ENCODE measurements at regions not wholly inside any gene's neighbourhood (a gene's known extent, or its start where the extent isn't known, plus 50 kb on each side); places are given as distances from the start of the nearest gene placed in this dataset.

DNA sequence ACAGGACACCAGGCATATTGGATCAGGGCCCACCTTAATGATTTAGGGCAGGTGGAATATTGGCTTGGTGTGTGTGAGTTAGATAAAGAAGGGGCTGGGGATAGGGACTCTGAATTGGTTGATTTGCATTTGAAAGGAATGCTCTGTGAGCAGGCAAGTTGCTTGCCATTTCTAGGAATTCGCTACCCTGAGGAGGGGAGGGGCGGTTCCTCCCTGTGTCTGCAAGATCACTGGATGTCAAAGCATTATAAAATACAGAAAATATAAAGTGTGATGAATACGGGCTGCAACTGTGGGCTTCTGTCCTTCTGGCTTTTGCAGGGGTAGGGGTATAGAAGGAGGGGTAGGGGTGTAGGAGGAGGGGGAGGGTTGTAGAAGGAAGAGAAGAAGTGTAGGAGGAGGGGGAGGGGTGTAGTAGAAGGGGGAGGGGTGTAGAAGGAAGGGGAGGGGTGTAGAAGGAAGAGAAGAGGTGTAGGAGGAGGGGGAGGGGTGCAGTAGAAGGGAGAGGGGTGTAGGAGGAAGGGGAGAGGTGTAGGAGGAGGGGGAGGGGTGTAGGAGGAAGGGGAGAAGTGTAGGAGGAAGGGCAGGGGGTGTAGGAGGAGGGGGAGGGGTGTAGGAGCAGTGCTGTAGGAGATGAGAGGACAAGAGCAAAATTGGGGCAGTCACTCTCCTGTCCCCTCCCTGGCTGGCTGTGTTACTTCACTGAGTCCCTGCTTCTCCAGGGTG, 238.0 kb upstream of the COPS8 start:
- DNase-seq (ENCODE audit: low read depth in 2 of 3, low spot score in 1 of 3) = no peak

DNA sequence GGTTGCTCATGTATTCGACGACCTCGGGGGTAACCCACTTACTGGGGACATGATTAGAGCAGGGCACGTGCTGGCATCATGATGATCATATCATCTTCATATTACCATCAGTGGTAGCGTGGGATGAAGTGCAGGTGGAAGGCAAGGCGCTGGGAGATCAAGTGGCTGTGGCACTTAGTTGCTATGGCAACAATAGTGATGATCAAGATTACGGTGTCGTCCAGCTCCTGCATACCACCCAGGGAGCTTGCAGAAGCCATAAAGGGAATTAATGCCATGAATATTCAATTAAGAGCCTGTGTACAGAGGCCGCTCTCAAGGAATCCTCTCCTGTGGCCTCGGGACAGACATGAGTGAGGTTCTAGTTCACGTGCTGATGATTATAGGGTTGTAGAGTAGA, 237.2 kb upstream of the COPS8 start:
- no peak for DNase-seq (ENCODE audit: low read depth in 2 of 3, low spot score in 1 of 3)

DNA sequence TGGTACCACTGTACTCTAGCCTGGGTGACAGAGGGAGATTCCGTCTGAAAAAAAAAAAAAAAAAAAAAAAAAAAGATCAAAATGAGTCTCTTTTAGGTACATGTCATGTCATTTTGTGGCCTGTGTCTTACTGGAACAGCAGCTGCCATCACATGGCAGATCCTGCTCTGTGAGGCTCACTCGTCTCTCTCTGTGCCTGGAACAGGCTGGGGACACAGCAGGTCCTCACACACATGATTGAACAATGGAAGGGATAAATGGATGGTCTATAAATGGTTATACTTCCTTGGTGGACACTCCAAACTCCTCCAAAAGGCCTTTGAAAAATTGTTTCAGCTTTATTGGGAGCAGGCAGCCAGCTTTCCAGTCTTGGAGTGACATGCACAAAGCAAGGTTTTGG, 236.2 kb upstream of the COPS8 start:
- DNase-seq (ENCODE audit: low read depth in 2 of 3, low spot score in 1 of 3) = no peak

DNA sequence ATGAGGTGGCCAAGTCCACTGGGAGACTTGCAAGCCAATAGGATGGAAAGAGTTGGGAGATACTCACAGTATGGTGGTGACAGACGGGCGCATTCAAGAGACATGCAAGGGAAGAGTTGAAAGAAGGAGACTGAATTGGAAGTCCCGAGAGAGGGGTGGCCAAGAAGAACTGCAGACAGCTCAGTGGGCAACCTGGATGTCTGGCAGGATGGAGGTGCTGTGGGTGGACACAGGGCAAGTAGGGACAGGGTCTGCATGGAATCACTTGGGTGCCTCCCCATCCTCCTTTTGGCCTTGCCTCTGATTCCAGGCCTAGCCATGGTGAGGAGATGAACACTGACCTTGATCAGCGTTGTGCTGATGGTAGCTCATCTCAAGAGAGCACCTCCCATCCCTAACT, 235.7 kb upstream of the COPS8 start:
- DNase-seq (ENCODE audit: low read depth in 2 of 3, low spot score in 1 of 3) = no peak

DNA sequence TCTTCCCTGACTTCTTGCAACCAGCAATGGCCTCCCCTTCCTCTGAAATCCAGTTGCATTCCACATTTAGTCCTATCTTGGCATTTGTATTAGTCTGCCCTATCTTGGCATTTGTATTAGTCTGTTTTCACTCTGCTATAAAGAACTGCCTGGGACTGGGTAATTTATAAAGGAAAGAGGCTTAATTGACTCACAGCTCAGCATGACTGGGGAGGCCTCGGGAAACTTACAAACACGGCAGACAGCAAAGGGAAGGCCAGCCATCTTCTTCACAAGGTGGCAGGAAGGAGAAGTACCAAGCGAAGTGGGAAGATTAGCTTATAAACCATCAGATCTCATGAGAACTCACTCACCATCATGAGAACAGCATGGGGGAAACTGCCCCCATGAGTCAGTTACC, 234.5 kb upstream of the COPS8 start:
- no peak for DNase-seq (ENCODE audit: low read depth in 2 of 3, low spot score in 1 of 3)

DNA sequence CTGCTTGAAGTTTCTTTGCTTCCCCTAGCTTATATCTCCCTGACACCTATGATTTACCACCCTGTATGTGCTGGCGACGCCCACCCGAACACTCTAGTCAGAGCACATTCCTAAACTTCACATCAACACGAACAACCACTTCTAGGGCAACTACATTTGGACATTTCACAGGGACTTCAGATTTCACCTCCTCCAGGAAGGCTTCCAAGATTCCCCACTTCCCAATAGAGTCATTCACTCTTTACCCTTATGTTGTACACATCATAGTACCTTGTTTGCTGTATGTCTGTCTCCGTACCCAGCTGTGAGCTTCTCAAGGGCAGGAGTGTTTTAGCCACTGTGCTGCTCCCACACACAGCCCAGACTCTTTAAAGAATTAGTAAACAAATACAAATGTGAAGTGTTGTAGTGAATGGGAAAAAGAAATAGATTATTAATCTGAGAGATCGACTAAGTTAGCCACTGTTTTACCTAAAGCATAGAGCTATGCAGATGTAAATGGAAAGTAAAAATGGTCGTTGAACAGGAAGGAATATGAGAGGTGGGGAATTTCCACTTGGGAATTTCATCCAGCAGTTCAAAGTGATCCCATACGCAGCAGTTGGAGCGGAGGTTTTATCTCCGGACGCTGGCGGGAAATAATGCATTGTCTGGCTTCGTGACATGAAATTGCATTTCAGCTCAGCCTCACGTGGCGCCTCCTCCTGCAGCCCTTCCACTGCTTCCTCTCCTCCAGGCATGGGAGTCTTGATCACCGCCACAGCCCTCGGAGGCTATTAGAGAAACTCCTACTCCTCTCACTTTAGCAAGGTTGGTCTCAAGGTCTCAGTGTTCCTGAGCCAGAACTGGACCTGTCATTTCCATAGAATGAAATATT, 233.4 kb upstream of the COPS8 start:
- no peak for DNase-seq (ENCODE audit: low read depth in 2 of 3, low spot score in 1 of 3)

DNA sequence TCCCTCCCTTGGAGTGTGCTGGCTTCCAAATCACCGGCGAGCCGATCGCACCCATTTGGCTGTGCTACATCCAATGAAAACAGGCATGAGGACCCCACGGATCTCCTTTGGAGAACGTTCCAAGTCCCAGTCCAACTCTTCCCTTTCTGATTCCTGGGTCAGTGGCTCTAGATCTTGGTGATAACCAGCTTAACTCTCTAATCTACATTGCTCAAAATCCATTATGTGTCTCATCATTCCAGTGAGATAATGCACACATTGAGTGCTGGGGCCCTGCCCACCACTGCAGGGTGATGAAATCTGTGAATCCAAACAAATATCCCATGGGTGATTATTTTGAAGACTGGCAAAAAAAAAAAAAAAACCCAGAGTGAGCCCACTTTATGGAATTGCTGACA, 232.7 kb upstream of the COPS8 start:
- DNase-seq (ENCODE audit: low read depth in 2 of 3, low spot score in 1 of 3) = no peak

DNA sequence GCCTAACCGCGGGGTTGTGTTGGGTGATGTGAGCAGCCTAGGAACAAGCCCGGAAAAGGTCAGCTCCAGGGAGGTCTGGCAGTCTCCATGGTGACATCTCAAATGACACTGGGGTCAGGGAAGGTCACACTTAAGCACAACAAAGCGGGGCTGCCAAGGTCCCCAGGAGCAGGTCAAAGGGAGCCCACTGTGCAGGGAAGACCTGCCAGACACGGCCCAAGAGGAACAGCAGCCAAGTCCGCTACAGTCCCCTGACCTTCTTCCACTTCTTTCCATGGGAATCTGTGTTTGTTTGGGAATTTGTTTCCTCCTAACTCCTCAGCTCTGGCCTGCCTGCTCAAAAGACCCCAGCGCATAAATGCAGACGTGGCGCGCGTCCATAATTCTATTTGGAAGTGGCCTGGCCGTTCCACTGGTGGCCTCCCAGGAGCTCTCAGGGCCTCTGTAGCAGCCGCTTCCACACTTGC, 232.1 kb upstream of the COPS8 start:
- no peak for DNase-seq (ENCODE audit: low read depth in 2 of 3, low spot score in 1 of 3)

DNA sequence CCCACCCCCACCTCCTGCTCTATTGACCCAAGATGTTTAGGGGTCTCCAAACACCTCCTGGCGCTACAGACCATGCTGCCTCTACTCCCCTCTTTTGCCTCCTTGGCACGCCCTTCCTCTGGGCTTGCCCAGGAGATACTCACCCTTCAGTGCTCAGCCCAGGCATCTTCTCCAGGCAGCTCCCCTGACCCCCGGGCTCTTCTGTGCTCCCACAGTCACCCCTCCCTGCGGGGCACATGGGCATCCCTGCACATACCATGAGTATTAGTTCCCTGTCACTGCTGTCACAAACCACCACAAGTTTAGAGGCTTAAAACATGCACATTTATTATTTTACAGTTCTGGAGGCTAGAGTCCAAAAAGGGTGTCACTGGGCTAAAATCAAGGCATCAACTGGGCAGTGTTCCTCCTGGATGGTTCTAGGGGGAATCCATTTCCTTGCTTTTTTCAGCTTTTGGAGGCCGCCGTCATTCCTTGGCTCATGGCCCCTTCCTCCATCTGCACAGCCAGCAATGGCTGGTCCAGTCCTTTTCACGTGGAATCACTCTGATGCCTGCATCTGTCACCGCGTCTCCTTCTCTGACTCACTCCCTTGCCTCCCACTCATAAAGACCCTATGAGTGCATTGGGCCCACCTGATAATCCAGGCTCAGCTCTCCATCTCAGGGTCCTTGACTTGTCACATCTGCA, 230.4 kb upstream of the COPS8 start:
- DNase-seq (ENCODE audit: low read depth in 2 of 3, low spot score in 1 of 3) = no peak

DNA sequence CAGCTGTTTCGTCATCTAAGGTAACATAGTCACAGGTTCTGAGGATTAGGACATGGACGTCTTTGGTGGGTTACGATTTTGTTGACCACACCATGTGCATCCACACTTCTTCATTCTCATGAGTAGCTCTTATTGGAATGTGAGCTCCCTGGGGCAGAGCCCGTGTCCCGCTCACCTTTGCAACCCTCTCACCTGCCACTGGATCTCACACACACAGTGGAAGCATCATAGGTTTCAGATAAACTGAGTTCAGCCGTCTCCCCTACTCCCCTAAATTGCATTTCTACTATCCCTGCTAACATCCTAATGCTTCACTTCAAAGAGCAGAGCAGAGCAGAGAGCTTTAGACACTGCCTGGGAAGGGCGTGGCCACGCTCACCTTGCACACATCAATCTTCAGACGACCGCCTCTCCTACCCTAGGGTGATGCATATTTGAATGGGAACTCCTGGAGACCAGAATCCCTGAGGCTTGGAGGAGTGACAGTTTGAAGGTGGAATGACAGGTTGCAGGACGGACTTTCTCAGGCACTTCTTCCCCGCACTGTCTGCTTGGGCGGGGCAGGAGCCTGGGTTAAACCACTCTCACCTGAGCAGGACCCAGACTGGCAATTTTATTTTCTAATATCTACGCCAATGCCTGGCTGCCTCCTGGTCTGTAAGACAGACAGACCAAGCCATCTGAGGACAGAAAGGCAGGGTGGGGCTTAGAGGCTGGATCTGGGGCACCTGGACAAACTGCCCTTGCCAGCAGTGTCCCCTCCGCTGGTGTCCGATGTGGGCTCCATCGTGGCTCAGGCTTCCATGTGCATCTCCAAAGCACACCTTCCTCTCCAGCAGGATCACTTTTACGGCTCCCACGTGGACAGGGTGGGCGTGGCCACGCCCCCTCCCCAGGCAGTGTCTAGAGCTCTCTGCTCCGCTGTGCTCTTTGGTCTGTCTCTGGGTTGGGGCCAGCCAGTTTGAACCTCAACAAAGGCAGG, 229.5 kb upstream of the COPS8 start:
- no peak for DNase-seq (ENCODE audit: low read depth in 2 of 3, low spot score in 1 of 3)

DNA sequence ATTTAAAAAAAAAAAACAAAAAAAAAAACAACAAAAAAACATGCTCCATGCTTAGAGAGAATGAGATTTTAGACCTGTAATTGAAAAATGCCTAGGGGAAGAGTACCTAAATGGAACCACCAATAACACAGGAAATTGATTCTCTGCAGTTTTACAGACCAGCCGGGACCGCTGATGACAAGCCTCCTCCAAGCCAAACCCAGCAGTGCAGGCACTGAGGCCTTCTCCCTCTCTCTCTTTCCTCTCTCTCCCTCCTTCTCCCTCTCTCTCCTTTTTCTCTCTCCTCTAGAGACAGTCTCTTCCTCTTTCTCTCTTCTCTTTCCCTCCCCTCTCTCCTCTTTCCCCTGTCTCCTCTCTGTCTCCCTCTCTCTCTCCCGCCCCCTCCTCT, 228.8 kb upstream of the COPS8 start:
- DNase-seq (ENCODE audit: low read depth in 2 of 3, low spot score in 1 of 3) = no peak

DNA sequence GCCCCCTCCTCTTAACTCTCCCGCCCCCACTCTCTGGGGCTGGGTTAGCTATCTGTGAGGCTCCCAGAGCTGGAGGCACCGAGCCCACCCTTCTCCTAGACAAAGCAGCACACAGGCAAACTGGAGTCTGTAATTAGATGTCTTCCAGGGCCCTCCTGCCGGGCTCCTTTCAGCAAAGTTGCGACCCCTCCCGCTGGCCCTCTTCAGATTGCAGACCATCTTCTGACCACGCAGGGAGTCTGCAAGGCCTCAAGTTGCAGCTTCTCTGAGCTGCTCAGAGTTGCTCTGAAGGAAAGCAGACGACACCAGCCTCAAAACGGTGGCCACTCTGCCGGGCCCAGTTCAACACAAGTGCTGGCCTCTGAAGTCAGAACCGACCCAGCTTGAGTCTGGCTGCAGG, 228.4 kb upstream of the COPS8 start:
- DNase-seq (ENCODE audit: low read depth in 2 of 3, low spot score in 1 of 3) = no peak

DNA sequence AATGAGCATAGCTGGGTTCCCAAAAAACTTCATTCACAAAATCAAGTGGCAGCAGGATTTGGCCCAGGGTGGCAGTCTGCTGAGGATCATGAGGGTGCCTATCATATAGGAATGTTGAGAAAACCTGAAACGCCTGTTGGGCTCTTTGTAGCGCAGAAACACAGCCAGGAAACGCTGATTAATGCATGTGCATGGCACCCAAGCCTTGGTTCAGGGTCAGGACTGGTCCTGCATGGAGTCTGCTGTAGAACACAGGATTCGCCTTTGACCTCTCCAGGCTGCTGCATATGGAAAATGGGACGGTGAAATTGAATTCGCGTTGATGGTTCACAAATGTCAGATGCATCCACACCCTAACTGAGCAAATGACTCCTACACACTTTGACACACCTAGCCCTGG, 227.9 kb upstream of the COPS8 start:
- no peak for DNase-seq (ENCODE audit: low read depth in 2 of 3, low spot score in 1 of 3)

DNA sequence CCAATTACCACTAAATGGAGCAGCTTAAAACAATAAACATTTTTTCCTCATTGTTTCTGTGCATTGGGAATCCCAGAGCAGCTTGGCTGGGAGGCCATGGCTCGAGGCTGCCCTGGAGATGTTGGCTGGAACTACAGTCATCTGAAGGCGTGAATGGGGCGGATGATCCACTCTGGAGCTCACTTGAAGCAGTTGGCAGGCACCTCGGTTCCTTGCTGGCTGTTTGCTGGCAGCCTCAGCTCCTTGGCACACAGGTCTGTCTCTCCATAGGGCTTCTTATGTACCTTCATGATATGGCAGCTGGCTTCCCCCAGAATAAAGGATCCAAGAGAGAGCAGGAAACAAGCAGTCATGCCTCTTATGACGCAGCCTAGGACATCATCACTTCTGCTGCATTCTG, 227.0 kb upstream of the COPS8 start:
- no peak for DNase-seq (ENCODE audit: low read depth in 2 of 3, low spot score in 1 of 3)

DNA sequence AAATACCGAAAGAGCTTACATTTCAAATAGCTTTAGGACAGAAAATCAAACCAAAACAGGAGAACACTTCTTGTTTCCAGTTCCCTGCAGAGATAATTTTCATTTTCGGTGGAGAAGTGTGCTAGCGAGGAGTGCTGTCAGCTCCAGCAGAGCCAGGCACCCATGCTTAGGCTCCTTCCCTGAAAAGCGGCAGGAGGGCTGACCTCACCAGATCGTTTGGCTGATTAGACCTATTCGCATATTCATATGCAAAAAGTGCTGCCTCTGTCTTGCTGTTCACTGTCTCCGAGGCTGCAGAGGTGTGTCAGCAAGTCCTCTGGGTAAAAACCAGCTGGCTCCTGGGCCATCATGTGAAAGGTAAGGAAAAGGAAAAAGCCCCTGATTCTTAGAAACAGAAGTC, 225.8 kb upstream of the COPS8 start:
- no peak for DNase-seq (ENCODE audit: low read depth in 2 of 3, low spot score in 1 of 3)

DNA sequence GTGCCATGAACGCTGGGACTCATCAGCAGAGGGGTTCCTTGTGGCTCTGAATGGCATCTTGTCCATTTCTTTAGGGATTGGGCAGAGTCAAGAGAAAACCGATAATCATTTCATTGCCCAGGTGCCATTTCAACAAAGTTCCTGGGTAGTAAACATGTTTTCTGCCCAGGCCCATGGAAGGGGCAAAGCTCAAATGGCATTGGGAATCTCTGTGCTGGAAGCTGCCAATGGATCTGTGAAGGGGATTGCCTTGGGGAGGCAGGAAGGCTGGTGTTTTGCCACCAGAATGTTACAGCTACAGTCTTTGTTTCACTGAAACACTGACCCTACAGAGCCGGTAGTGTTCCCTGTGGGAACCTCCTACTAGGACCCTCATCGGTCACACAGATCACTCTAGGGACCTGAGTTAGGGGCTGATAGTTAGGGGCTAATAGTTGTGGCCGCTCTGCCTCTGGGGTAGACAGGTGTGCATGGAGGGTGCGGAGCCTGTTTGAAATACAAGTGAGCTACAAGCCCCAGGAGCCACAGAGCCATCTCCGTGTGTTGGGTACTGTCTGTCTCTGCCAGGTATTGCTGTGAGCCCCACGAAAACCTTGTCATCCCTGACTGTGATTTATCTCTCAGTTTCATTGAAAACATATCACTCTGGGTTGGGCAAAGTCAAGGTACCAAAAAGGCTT, 224.4 kb upstream of the COPS8 start:
- DNase-seq (ENCODE audit: low read depth in 2 of 3, low spot score in 1 of 3) = no peak

DNA sequence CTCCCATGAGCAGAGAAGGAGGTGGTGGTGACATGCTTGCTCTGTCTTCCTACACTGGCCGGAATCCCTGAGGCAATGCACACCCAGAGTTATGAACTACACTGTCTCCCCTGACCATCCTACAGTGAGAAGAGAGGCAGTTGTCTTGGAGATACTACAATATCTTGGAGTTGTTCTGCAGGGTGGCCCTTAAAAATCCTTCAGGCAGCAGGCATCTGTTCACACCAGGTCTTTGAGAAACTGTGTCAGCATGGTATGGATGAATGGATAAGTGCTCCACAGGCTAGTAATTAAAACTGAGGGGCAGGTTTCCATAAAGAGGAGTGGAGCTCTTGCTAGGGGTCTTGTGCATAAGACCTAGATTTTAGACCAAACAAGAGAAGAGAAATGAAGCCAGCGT, 223.7 kb upstream of the COPS8 start:
- DNase-seq (ENCODE audit: low read depth in 2 of 3, low spot score in 1 of 3) = no peak

DNA sequence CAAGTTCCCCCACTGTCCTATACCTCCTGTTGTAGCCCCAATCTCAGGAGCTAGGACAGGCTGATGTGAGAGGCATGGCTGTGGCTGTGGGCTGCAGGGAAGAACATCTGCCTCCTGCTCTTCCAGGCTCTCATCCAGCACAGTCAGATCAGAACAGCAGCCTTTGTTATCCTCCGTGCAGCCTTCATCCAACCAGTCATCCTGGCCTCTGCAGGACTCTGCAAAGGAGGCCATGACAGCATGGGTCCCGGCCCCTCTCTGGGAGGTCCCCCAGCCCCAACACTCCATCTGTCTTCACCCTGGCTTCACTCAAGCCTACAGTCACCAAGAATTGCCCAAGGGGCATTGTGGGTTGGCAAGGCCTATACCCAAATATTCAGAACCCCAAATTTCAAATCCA, 223.2 kb upstream of the COPS8 start:
- DNase-seq (ENCODE audit: low read depth in 2 of 3, low spot score in 1 of 3) = no peak

DNA sequence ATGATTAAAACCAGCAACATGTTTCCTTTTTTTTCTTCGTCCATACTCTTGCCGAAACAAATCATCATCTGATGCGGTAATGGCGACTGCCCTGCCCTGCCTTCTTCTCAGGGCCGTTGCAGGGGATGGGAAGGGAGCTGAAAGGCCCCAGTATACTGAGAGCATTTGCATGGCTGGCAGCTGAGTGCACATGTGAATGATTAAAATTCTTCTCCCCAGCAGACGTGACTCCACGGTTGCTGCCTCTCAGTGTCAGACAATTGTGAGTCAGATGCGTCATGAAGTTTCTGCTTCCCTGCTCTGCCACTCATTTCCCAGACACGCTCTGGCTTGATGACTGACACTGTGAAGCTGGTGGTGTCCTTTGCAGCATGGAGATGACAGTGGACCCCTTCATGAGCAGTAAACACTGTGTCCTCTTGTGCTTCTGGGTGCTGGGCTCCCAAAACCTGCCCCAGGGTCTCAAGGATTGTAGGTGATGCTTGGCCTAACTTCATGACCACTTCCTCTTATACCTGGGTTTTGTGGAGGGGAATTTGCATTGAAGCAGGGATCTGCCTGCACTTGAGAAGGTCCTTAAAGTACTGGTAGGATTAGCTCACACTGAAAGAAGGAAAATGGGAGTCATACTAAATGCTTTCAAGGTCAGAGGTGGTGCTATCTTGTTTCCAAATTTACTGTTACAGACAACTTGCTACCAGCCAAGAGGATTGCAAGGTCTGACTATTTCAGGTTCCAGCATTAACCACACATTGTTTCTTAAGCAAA, 222.5 kb upstream of the COPS8 start:
- no peak for DNase-seq (ENCODE audit: low read depth in 2 of 3, low spot score in 1 of 3)

DNA sequence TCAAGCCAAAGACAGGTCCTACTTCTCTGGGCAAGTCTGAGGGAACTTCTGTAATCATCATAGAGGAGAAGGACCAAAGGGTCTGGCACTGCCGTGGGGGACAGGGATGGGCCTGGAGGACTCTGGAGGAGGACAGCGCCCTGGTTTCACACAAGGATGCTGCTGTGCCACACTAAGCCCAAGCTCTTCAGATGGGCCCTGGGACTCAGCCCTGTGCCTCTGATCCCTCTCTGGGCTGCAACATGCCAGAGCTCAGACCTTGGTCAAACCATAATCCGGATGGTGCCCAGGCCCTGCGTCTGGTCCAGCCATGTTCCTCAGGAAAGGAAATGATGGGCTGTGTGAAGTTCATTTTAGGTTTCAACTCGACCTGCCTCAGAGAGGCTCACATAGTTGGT, 222.0 kb upstream of the COPS8 start:
- no peak for DNase-seq (ENCODE audit: low read depth in 2 of 3, low spot score in 1 of 3)

All from stimulated activated CD4-positive, alpha-beta T cell treated with anti-CD3 and anti-CD28 coated beads, Interleukin-12 subunit alpha, Interleukin-12 subunit beta, amount 100 ng/mL, for 48 hours (primary cell).